HG03045 (cell line): ENCODE measurements at regions not wholly inside any gene's neighbourhood (a gene's known extent, or its start where the extent isn't known, plus 50 kb on each side); places are given as distances from the start of the nearest gene placed in this dataset.

Experiments used
- ATAC-seq: cut with Tn5 transposase; IDR thresholded peaks from one replicate; pipeline ENCODE4 v1.9.1; 2021; ENCODE audit warnings: mild to moderate bottlenecking, moderate library complexity; ENCODE audit not compliant: unreplicated experiment

GRCh38 chr11:121706884-121707420 lies 254.2 kb upstream of the SORL1-AS1 start:
- ATAC-seq, result no peak

- ATAC-seq, result no peak
Observed at GRCh38 chr11:121703201-121703600, 250.4 kb upstream of the SORL1-AS1 start.

GRCh38 chr11:121700968-121701367 lies 248.2 kb upstream of the SORL1-AS1 start:
- ATAC-seq, result no peak

GRCh38 chr11:121699801-121700200 lies 247.0 kb upstream of the SORL1-AS1 start:
- ATAC-seq, result no peak

- ATAC-seq, result no peak
Observed at GRCh38 chr11:121696931-121697670, 244.3 kb upstream of the SORL1-AS1 start.

- no peak for ATAC-seq
Observed at GRCh38 chr11:121696177-121696871, 243.6 kb upstream of the SORL1-AS1 start.

- ATAC-seq, result no peak
Observed at GRCh38 chr11:121692236-121692635, 239.5 kb upstream of the SORL1-AS1 start.

DNA sequence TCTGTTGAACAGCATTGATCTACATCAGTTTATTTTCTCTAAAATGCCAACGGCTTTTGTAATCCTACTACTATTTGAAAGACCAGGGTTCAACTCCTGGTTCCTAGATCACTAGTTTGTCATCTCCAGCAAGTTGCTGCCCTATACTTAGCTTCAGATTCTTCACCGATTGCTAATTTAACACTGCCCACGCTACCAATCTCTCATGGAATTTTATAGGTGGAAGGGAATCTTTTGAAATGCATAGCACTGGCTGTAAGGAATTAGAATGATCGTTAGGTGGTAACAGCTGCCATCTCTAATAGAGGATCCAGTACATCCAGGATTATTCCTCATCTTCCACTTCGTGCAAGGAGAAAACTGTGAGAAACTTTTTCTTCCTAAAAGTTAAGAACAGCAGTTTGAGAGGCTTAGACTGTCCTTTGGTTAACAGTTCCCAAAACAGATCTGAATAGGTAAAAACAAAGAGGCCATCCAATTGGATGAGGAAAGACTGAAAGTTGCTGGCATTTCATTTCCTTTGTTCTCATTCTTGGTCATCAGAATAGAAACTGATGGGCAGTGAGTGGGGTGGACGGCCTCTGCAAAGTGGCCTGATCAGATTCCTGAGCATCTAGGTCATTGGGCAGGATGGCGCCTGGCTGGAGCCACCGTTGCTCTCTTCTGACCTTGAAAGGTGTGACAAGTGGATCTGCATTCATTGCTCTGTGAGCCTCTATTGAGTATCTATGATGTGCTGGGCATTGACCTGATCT lies 236.3 kb upstream of the SORL1-AS1 start:
- ATAC-seq, result no peak

- ATAC-seq, result no peak
Observed at GRCh38 chr11:121688055-121688491, 235.3 kb upstream of the SORL1-AS1 start.

- ATAC-seq, result no peak
Observed at GRCh38 chr11:121683791-121684190, 231.0 kb upstream of the SORL1-AS1 start.
